Brain pericyte (primary cell): ENCODE measurements at regions not wholly inside any gene's neighbourhood (a gene's known extent, or its start where the extent isn't known, plus 50 kb on each side); places are given as distances from the start of the nearest gene placed in this dataset.
"Not testable (repeated sequence)": the region's sequence is repeated elsewhere in the genome, so short reads cannot be mapped to it uniquely, and the experiment has no call there.

Source experiments
- DNase-seq: peaks from one replicate; pipeline ENCODE4 v3.0.0-alpha.2; 2012; ENCODE audit warnings: low read depth, low spot score

DNA sequence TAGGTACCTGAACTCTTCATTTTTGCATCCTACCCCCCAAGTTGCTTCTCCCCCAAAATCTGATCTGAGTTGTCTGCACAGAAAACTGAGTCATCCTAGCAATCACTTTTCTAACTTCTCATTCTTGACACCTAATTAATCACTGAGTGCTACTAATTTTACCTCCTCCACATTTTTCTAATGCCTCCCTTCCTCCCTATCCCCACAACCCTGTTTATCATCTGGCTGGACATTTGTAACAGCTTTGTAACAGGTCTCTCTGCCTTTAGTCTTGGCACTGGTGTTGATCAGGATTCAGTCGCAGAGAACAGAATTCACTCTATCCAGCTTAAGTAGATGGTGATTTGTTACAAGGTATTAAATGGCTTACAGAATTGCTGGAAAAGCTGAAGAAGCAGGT lies 303.9 kb upstream of the GATB start:
- no peak for DNase-seq

DNA sequence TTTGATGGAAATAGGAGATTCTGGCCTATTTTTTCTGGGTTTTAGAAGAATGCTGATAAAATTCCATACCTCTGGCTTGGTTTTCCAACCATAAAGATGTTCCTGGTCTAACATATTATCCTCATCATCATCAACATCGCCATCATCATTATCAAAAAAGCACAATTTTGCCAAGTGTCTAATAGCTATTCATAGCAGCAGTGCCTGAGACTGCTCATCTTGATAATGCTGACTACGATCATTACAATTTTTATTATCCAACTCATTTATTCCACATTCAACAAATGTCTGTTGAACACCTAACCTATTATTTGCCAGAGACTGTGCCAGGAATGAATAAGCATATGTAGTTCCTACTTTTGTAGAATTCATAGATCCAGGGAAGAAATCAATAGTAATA lies 303.5 kb upstream of the GATB start:
- DNase-seq: no peak

DNA sequence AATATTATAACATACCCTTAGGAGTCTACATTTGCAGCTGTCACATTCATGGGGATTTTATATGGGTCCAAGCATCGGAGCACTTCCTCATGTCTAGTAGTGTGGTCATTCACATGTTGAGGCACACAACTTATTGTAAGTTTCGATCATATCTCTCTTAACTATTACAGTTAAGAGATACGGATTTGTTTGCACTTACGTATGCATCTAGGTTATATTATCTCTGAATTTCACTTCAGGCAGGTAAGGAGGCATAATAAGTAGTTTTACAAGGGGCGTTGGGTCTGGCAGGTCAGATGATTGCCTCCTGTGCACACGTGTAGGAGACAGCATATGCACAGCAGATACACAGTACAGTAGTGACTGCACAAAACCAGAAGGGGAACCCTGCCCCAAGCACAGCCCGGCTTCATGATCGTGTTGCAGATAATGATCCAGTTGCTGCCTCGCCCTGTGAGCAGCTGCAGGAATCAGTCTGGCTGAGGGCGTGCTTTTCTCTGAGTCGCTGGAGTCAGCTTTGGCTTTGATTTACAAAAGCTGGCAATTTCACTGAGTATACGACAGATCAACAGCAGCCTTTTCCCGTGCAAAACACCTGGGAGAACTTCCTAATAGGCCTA lies 302.9 kb upstream of the GATB start:
- no peak for DNase-seq

DNA sequence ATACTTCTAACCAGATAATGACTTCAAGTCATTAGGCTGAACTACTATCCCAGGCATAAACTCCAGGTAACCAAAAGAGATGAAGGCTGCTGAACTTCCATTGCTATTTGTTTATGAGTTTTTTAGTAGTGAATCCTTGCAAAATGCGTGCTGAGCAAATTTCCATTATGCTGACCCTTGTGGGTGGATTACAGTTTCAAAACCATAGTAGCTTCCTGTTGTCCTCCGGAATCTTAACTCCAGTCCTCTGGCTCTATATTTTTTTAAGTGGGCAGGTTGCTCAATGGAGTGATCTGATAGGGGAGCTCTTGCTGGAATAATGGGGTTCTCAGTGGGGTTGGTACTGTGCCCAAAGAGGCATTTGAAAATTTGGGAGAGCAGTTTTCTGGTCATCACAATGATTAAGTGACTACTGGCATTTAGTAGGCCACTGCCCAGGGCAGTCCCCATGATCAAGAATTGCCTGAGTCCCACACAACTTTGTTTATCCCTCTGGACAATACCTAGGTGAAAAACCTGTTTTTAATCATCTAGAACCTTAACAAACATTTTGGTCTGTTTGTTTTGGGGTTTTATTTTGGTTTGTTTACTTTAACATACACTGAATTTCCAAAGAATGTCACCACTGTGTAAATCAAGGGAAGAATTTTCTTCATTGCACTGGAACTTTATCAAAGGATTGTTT lies 302.3 kb upstream of the GATB start:
- DNase-seq: no peak

DNA sequence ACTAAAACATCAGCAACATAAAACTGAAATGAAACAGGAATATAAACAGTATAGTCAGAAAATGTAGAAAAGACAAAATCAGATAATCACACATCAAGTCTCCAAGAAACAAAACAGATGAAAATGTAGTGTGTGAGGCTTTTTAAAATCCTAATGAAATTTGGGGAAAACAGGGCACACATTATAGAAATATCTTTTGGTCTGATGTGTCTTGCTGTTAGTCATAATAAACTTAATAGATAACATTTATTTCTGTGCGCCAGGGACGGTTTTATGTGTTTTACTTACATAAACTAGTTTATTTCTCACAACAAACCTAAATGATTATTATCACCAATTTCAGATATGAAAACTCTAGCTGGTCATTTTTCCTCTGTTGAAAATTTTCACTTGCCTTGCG lies 293.9 kb upstream of the GATB start:
- DNase-seq: no peak

DNA sequence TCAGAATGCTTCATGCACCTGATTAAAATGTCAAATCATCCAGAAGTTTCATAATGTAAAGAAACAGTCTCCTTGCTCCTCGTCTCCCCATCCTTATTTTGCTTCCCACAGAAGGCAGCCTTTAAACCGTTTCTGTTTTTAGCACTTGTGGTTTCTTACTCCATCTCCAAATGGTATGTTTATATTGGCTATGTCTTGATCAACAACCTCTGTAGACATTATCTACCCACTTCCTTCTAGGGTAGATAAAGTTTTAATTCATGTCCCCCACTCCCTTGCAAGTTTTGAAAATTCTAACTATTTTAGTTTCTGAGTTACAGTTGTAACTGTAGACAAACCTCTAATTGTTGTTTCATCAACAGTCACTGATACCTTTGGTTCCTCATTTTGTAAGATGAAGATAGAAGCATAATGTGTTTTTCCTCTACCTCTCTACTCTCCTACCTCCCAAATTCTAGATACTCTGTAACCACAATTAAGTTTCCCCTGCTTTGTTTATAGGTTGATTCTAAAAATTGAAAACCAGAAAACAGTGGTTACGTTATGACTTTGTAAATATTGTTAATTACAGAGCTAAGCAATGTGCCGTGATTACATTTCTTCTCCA lies 291.7 kb upstream of the GATB start:
- DNase-seq: no peak

DNA sequence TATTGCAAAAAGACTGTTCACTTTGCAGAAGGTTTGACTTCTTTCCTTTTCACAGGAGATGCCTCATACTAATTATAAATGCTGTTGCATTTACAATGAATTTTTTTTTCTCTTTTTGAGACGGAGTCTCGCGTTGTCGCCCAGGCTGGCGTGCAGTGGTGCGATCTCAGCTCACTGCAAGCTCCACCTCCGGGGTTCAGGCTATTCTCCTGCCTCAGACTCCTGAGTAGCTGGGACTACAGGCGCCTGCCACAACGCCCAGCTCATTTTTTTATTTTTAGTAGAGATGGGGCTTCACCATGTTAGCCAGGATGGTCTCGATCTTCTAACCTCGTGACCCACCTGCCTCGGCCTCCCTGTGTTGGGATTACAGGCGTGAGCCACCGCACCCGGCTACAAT lies 290.5 kb upstream of the GATB start:
- not testable (repeated sequence) for DNase-seq

DNA sequence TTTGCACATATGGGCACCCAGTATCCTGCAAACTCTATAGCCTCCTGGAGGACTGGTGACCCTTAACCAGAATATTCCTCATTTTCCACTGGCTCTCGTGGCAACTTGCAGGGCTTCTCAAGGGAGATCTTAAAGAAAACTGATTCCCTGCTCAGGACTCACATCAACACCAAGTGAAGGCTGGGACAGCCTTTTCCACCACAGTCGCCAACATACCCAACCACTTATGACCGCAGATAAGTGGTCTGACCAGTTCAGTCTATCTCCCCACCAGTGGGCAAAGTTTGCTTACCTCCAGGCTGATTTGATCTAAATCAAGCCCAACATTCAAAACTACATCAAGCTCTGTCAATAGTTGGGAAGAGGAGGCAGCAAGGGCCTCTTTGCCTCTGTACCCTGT lies 289.3 kb upstream of the GATB start:
- no peak for DNase-seq

DNA sequence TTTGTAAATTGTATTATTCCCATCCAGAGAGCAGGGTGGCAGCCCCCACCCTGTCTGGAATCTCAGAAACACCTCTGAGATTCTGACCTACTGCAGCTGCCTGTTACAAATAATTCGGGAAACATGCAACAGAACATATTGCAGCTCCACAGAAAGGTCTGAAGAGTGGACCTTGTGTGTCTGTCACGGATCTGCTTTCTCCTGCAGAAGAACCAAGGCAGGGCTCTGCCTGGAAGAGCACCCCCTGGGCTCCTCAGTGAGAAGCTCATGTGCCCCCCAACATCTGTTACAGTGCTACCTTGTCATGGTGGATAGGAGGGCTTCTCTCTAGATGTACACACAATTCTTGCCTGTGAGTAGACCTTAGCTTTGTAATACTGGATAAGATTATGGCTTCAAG lies 286.6 kb upstream of the GATB start:
- no peak for DNase-seq

DNA sequence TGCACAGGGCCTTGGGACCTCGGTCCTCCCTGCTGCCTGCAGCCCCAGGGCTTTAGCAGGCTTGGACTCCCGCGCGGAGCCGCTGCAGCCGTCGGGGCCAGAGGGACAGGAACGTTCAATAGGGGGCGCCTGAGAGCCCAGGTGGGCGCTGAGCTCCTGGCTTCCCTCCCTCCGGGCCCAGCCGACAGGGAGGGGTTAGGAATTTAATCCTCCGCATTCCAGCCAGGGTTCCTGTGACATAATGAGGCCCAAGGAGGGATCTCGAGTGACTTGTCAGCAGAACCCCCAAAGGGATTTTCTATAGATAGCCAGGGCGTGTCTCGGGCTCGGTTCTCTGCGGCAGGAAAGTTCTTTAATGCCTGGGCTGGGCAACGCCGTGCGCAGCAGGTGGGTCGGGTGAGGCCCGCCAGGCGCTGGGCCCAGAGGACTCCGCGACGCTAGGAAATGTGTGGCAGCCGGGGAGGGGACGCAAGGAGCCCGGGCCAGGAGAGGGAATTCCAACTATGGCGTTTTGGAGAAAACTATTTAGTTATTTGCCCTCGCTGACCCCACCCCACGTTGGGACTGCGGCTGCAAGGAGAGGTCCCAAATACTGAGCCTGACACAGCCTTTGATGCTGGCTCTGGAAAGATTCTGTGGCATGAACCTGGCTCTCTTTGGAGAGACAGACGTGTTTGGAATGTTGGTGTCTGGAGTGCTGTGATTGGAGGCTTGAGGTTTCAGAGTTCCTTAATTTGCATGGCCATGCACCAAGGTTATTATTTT lies 285.2 kb upstream of the GATB start:
- DNase-seq: no peak

DNA sequence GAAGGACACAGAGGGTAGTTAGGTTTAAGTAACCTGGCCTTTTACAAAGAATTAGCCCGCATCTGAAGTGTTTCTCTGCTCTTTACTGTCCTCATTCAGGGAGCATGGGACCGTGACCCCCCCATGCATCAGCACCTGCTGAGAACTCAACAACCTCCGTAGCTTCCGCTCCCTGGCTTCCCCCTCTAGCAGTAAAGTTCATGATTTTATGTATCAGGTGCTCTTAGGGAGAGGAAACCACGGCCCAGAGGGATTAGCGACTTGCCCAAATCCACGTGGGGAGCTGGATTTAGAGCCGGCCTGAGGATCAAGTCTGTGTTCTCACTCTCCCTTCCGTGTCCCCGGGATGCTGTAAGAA lies 284.6 kb upstream of the GATB start:
- no peak for DNase-seq

DNA sequence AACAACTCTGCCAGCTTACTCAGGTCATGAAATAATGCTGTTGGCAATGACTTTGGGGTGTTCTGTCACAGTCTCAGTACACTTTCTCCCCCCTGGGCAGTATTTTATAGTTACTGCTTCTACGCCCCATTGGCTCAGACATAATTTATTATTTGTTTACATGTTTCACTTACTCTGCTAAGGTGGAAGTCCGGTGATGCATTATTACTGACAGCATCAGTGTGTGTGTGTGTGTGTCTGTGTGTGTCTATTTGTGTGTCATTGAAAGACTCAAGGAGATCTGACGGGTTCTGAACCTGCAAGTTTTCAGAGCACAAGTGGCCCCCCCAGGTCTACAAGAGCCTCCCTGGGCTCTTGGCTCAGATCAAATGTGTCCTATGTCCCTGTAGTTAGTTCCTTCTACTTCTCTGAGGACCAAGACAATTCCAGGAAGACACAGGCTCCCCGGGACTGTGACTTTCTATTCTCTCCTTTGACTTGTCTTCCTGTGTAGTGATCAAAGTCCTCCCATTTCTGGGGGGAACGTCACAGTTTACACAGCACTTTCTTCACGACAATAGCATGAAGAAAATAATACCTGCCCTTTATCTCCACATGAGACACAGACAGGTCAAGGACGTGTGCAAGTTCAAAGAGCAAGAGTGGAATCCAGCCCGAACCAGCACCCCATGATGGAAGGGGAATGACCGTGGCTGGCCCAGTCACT lies 283.7 kb upstream of the GATB start:
- DNase-seq: no peak

DNA sequence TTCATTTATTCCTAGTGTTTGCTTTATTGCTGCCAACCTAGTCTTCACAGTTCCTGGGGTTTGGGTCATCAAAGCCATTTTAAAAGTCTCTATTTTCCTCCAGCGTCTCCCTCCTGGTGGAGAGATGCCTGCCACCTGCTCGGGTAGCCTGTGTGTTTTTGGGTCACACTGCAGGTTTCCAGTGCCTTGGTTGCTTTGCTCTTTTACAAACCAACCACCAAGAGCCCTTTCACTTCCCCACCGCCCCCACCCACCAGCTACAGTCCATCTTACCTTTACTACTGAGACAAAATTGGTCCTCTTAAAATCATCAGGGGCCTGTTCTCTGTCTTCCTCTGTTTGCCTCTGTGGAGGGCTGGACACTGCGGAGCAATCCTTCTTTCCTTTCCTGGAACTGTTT lies 280.5 kb upstream of the GATB start:
- no peak for DNase-seq

DNA sequence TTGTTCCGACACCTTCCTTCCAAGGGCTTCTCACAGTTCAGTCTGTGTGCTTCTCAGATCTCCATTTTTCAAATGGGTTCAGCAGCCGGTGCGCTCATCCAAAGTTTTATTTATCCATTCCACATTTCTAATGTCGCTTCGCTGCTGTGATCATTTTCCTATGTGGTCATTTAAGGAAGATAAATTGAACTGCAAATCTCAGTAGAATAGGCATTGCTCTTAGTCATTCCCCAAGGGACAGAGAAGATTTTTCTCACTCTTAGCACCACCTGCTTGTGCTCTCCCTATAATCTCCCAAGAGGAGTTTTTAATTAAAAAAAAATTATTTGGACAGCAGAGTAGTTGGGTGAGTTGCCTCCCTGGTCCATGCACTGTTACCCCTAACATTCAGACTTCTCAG lies 278.9 kb upstream of the GATB start:
- DNase-seq: no peak

DNA sequence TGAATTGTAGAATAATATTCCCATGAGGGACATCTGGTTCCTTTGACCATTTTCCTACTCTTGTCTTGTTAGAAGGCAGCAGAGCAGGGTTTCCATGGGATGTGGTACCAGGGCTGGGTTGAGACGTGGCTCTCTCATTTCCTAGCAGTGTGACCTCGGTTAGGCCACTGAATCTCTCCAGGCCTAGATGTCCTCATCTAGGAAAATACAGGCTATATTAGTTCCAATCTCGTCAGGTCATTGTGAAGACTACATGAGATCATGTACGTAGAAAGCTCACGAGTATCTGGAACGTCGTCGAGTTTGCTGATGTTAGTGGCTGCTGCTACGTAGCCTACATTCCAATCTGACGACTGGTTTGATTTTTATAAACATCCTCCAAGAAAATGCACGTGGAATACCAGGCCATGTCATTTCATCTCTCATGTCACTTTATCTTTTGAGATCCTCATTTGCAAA lies 278.2 kb upstream of the GATB start:
- DNase-seq: no peak

DNA sequence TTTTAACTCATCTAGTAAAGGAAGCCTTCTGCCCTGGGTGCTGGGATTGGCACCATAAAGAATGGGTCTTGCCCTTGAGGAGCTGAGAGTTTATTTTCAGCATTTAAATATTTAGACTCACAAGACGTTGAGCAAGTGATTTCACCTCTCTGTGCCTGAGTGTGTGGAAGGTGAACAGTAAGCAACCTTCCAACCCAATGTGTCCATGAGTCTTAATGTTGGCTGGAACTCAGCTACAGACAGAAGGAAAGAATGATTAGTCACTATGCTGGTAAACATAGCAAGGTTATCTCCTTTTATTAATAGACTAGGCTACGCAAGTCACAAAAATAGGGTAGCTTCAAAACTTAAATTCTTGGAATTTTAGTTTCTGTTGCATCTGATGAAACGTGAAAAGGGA lies 277.4 kb upstream of the GATB start:
- no peak for DNase-seq

DNA sequence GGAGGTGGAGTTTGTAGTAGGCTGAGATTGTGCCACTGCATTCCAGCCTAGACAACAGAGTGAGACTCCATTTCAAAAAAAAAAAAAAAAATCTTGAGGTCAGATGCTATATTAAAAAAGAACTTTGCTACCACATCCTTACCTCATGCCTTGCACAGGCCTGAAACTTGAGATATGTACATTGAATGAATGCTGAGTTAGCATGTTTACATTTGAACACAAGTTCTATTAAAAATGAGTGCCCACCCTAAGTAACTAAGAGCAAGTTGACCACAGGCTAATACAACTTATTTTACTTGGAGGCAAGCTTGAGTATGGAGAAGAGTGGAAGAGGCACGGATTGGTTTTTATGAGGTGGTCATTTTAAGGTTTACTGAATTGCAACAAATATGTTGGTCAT lies 276.6 kb upstream of the GATB start:
- DNase-seq: no peak

DNA sequence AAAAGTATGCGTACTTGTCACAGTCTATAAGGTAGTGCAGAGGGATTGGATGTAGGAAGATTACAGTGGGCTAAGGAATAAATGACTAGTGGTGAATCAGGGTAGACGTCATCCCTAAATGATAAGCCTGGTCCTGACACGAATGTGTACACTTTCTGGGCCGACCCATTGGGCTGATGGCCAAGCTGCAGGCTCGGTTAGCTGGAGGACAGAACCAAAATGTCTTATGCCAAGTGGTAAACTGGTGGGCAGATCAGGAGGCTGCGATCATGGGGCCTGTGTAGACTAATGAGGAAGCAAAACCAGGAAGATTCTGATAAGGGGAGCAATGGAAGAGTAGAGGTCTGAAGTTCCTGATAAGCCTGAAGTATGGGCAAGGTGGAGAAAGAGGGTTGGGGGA lies 272.8 kb upstream of the GATB start:
- no peak for DNase-seq

DNA sequence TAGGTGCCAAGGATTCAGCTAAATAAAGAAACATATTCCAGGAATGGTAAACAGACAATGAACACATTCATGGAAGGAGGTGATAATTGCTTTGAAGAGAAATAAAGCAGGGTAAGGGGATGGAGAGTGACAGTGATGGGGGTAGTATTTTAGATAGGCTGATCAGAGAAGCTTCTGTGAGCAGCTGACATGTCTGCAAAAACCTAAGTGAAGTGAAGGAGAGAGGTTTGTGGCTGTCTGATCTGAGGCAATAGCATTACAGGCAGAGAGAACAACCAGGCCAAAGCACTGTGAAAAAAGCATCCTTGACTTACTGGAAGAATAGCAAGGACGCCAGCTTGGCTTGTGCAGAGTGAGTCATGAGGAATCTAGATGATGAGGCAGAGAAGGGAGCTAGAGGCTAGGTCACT lies 271.9 kb upstream of the GATB start:
- DNase-seq: no peak

DNA sequence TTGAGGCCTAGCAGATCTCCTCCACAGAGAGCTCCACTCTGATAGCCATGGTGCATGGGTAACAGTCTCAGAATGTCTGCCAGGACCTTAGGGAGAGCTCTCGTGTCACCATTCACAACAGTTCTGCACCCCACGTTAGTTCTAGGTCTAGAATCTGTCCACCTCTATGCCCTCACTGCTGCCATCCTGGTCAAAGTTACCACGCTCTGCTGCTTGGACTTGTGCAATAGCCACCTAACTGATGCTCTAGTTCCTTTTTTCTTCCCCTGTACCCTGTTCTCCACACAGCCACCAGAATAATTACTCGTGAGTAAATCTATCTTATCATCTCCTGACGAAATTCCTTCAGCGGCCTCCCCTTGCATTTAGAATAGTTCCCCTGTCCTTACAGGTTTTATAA lies 268.8 kb upstream of the GATB start:
- DNase-seq: no peak

DNA sequence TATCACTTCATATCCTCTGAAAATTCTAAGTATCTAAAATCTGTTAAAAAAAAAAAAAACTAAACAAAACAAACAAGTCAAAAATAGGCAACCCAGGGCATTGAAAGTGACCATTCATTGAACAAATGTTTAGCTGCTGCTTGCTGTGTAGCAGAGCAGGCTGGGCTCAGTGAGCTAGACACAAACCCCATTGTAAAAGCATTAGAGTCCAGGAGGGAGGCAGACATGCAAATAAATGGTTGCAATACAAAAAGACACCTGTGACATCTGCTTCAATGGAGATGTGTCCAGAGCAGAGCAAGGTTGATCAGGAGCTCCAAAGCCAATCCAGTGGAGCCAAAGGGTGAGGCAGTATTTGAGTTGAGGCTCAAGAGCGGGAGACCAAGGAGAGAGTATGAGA lies 267.3 kb upstream of the GATB start:
- no peak for DNase-seq

DNA sequence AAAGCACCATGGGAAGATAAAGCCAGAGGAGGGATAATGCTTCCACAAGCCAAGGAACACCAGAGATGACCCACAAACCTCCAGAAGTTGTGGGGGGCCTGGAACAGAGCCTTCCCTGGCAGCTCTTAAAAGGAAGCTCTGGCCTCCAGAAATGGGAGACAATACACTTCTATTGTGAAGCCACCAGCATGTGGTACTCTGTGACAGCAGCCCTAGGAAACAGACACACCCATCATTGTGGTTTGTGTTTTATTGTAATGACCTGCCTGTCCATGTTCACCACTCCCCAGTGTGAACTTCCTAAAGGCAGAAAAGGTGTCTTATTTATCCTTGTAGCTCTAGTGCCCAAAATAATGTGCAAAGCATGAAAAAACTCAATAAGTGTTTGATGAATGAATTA lies 264.1 kb upstream of the GATB start:
- no peak for DNase-seq
